ENCODE measurements at regions not wholly inside any gene's neighbourhood (a gene's known extent, or its start where the extent isn't known, plus 50 kb on each side); places are given as distances from the start of the nearest gene placed in this dataset.

DNA sequence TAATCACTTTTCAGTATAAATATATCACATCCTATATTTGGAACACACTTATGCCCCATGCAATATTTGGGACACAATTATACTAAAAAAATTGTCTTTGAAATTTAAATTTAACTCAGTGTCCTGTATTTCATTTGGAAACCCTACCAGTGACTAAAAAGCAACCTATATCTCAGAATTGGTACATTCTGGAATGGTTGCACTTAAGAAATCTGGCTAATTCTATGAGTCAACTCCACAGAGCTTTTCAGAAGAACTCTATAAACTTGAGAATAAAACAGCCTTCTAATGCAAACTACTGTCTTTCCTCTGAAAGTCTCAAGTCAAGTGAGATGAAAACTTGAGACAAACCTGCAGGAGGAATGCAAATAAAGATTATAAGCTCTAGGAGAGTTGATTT is 320.2 kb downstream of the MAFB start:
- TF ChIP-seq, protein P1, sequence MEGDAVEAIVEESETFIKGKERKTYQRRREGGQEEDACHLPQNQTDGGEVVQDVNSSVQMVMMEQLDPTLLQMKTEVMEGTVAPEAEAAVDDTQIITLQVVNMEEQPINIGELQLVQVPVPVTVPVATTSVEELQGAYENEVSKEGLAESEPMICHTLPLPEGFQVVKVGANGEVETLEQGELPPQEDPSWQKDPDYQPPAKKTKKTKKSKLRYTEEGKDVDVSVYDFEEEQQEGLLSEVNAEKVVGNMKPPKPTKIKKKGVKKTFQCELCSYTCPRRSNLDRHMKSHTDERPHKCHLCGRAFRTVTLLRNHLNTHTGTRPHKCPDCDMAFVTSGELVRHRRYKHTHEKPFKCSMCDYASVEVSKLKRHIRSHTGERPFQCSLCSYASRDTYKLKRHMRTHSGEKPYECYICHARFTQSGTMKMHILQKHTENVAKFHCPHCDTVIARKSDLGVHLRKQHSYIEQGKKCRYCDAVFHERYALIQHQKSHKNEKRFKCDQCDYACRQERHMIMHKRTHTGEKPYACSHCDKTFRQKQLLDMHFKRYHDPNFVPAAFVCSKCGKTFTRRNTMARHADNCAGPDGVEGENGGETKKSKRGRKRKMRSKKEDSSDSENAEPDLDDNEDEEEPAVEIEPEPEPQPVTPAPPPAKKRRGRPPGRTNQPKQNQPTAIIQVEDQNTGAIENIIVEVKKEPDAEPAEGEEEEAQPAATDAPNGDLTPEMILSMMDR (IDR thresholded peaks at IDR 0.05): no peak
- TF ChIP-seq POLR2A (IDR thresholded peaks at IDR 0.05) (no peak), POLR2AphosphoS5 (IDR thresholded peaks at IDR 0.05) (no peak), EP300 (IDR thresholded peaks at IDR 0.05) (no peak)
- H3K36me3 ChIP-seq: no peaks in the 10 kb centered on the region

DNA sequence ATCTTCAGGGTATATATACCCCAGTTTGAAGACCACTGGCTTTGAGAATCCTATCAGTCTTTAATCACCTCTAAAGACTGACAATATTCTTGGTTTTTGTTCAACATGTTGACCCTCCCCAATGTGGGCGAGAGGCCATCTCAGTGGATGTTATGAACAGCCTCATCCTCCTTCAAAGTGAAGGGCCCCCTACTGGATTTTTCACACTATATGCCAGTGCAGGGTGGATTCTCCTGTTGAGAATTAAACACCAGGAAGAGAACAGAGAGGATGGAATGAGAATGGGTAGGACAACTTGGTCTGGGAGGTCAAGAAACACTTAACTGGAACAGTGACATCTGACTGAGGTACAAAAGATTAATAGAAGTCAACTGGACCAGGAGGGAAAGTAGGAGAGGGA is 327.1 kb downstream of the MAFB start:
- Histone ChIP-seq H3K36me3 (no peaks in the 10 kb centered on the region), H3K4me1 (no peaks in the 10 kb centered on the region), H3K4me3 (no peak overlapping the region), H3K27ac (no peak overlapping the region), H3K9me3 (no peaks in the 10 kb centered on the region), H3K27me3 (peaks cover 8% of the 10 kb centered on the region)
- WGBS, 2 donors (ENCODE audit: low coverage in 1 of 2): 40% methylated on average over 1 of the region's 1 CpG; no CpG with 5 or more reads in 1 of the 2 donors
- ATAC-seq: no peak
- no peak for TF ChIP-seq POLR2A (IDR thresholded peaks at IDR 0.05)
- no peak for TF ChIP-seq POLR2AphosphoS5 (IDR thresholded peaks at IDR 0.05)
- TF ChIP-seq, protein P1 (IDR thresholded peaks at IDR 0.05): no peak
- no peak for TF ChIP-seq EP300 (IDR thresholded peaks at IDR 0.05)

More for the DNA sequence above, 320.2 kb downstream of the MAFB start:
- no peaks in the 10 kb centered on the region for H3K4me1 ChIP-seq
- no peak overlapping the region for H3K4me3 ChIP-seq
- H3K9me3 ChIP-seq: no peaks in the 10 kb centered on the region
- H3K27me3 ChIP-seq: no peaks in the 10 kb centered on the region
- H3K27ac ChIP-seq: no peak overlapping the region
- ATAC-seq: no peak

DNA sequence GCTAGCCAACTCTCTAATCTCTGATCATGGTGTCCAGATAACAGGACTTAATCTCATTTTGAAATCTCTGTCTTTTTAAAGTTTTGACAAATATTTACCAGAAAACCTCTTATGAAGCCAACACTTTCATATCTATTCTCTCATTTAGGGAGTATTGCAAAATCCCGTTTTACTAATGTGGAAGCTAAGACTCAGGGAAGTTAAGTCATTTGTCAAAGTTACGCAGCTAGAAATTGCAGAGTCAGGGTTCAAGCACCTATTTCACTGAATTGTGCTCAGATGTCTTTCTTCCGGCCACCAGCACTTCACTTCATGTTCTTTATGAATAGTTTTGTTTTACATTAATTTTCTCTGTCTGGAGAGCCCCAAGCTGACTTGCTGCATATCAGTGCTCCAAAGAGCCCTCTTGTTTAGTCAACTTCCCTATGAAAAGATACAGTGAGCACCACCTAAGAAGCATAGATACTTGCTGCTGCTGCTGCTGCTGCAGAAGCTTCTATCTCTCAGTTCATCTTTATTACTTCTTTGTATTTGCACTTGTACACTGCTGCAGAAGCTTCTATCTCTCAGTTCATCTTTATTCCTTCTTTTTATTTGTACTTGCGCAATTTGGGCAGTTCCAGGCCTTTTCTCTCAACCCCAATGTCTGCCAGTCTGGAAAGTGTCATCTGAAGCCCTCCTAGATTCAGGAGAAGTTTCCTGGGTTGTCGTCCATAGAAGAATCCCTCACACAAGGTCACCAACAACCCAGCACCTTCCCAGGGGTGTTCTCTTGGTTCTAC is 329.7 kb downstream of the MAFB start:
- H3K9me3 ChIP-seq: no peaks in the 10 kb centered on the region
- H3K4me3 ChIP-seq: no peak overlapping the region
- ATAC-seq: no peak
- H3K27ac ChIP-seq: no peak overlapping the region
- H3K27me3 ChIP-seq: peaks cover 8% of the 10 kb centered on the region
- no peaks in the 10 kb centered on the region for H3K36me3 ChIP-seq
- no peaks in the 10 kb centered on the region for H3K4me1 ChIP-seq
- 67 to 74% methylated on average over 5 of the region's 5 CpGs for WGBS, 2 donors (ENCODE audit: low coverage in 1 of 2)
- TF ChIP-seq POLR2A (IDR thresholded peaks at IDR 0.05) (no peak), EP300 (IDR thresholded peaks at IDR 0.05) (no peak), POLR2AphosphoS5 (IDR thresholded peaks at IDR 0.05) (no peak)
- TF ChIP-seq, protein P1 (IDR thresholded peaks at IDR 0.05): no peak

DNA sequence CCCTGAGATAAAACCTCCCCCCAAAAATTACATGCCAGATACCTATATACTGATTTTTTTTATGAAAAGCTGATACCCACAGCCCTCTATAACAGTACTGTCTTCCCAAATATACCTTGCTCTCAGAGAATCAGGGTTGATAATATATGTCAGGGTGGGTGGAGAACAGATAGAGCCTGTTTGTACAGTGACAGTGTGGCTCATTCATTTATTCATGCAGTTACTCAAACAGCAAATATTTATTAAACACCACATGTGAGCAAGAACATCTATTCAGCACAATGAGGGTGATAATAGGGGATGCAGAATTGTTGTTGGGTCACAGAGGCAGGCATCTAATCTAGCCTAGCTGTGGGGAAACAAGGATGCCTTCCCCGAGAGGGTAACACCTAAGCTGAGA is 334.2 kb downstream of the MAFB start:
- 80% methylated on average over 1 of the region's 1 CpG; no CpG with 5 or more reads in 1 of the 2 donors for WGBS, 2 donors (ENCODE audit: low coverage in 1 of 2)
- no peaks in the 10 kb centered on the region for H3K9me3 ChIP-seq
- H3K27ac ChIP-seq: no peak overlapping the region
- no peaks in the 10 kb centered on the region for H3K36me3 ChIP-seq
- H3K4me1 ChIP-seq: no peaks in the 10 kb centered on the region
- H3K4me3 ChIP-seq: no peak overlapping the region
- H3K27me3 ChIP-seq: no peaks in the 10 kb centered on the region
- no peak for TF ChIP-seq EP300 (IDR thresholded peaks at IDR 0.05)
- no peak for TF ChIP-seq POLR2AphosphoS5 (IDR thresholded peaks at IDR 0.05)
- TF ChIP-seq, protein P1 (IDR thresholded peaks at IDR 0.05): no peak
- no peak for TF ChIP-seq POLR2A (IDR thresholded peaks at IDR 0.05)
- no peak for ATAC-seq

DNA sequence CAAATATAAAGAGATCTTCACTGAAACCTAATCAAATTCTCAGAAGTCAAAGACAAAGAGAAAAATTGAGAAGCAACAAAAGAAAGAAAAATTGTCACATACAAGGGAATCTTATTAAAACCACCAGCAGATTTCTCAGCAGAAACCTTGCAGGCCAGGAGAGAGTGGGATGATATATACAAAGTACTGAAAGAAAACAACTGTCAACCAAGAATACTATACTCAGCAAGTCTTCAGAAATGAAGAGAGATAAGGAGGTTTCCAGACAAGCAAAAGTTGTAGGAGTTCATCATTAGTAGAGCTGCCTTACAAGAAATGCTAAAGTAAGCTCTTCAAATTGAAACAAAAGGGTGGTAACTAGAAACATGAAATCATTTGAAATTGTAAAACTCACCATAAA is 345.6 kb downstream of the MAFB start:
- Histone ChIP-seq H3K4me3 (no peak overlapping the region), H3K4me1 (no peaks in the 10 kb centered on the region), H3K27ac (no peak overlapping the region), H3K27me3 (no peaks in the 10 kb centered on the region), H3K36me3 (no peaks in the 10 kb centered on the region), H3K9me3 (peaks cover 0 to 54% (median 0%) of the 10 kb centered on the region in 3 donors)
- ATAC-seq: no peak
- TF ChIP-seq POLR2AphosphoS5 (IDR thresholded peaks at IDR 0.05) (no peak), POLR2A (IDR thresholded peaks at IDR 0.05) (no peak)
